HCT116 (cell line): ENCODE measurements at regions not wholly inside any gene's neighbourhood (a gene's known extent, or its start where the extent isn't known, plus 50 kb on each side); places are given as distances from the start of the nearest gene placed in this dataset.

Experiments used
- ATAC-seq: fragments of 200-7000 bp; cut with Tn5 transposase; 2 replicates; pipeline ENCODE4 v1.9.1; 2020; ENCODE audit warnings: mild to moderate bottlenecking, moderate library complexity
- BruUV-seq: library from RNA; stranded (reverse); fragments of 400-500 nt; replicated peaks from 2 replicates; lab custom pipeline; 2021; lab: Mats Ljungman, UMichigan
- CTCF ChIA-PET: fragments of 300-600 bp; sonication (Branson Sonifier 250); formaldehyde crosslinking; loops from one replicate; lab custom pipeline; 2021; ENCODE audit warnings: antibody characterized with exemption; lab: Charles Lee
- POLR2A ChIA-PET: fragments of 300-600, 350-600 bp; sonication (Branson Sonifier 250); formaldehyde crosslinking; loops from one replicate; lab custom pipeline; 2021; ENCODE audit warnings: antibody characterized with exemption; lab: Charles Lee
- RAD21 ChIA-PET, 2 experiments: fragments of 300-600 bp; sonication (Branson Sonifier 250); formaldehyde crosslinking; loops; one replicate each; lab custom pipeline; 2023; ENCODE audit warnings: low total read pairs in 2 of 2; ENCODE audit not compliant: uncharacterized antibody in 2 of 2, unreplicated experiment in 2 of 2, low non-redundant PET in 1 of 2; lab: Charles Lee
- DNase-seq: peaks from one replicate; pipeline ENCODE4 v3.0.0-alpha.2; 2010; ENCODE audit warnings: low read depth, low spot score
- H2AFZ ChIP-seq: fragments of 200-600 bp; shearing (Covaris generic), sonication (generic); 2 replicates; pipeline ENCODE4 v1.6.1; 2017; ENCODE audit warnings: low read depth, mixed run types, mixed read lengths, antibody characterized with exemption, low read length; ENCODE audit not compliant: poor library complexity, severe bottlenecking
- H3K27ac ChIP-seq: 2 replicates; pipeline ENCODE4 v1.5.1; 2012; ENCODE audit warnings: low read depth, low read length
- H3K27me3 ChIP-seq: fragments of 200-600 bp; sonication (generic); 2 replicates; pipeline ENCODE4 v1.6.1; 2016; ENCODE audit warnings: mixed run types, low read length, mixed read lengths; ENCODE audit not compliant: insufficient read depth
- H3K36me3 ChIP-seq, 2 experiments: fragments of 200-500 bp in 1 of 2; fragments of 200-600 bp in 1 of 2; sonication (Bioruptor generic) in 1 of 2; sonication (generic) in 1 of 2; 2 replicates each; pipeline versions ENCODE4 v1.5.1 to v1.6.1; 2014 to 2016; ENCODE audit warnings: low read length in 2 of 2, inconsistent platforms in 1 of 2, mixed read lengths in 1 of 2, mixed run types in 1 of 2; ENCODE audit not compliant: insufficient read depth in 2 of 2, control insufficient read depth in 1 of 2
- H3K4me1 ChIP-seq, 2 experiments: fragments of 200-600 bp in 1 of 2; sonication (generic) in 1 of 2; 2 replicates each; pipeline versions ENCODE4 v1.5.1 to v1.6.1; 2012 to 2017; ENCODE audit warnings: low read length in 2 of 2, inconsistent platforms in 1 of 2, mild to moderate bottlenecking in 1 of 2, mixed read lengths in 1 of 2, mixed run types in 1 of 2, moderate library complexity in 1 of 2; ENCODE audit not compliant: insufficient read depth in 2 of 2, control insufficient read depth in 1 of 2
- H3K4me2 ChIP-seq: fragments of 200-600 bp; sonication (generic); 2 replicates; pipeline ENCODE4 v1.6.1; 2017; ENCODE audit warnings: mixed run types, low read length, mixed read lengths
- H3K4me3 ChIP-seq, 2 experiments: fragments of 200-600 bp in 1 of 2; sonication (generic) in 1 of 2; replicated peaks in 1 of 2; 2 replicates each; pipeline ENCODE4 v1.5.1; 2011 to 2016; ENCODE audit warnings: low read length in 2 of 2, control low read depth in 1 of 2, low read depth in 1 of 2, mild to moderate bottlenecking in 1 of 2, mixed read lengths in 1 of 2, mixed run types in 1 of 2
- H3K79me2 ChIP-seq: fragments of 200-600 bp; sonication (generic); 2 replicates; pipeline ENCODE4 v1.6.1; 2017; ENCODE audit warnings: mild to moderate bottlenecking, mixed run types, low read length, moderate library complexity, mixed read lengths; ENCODE audit not compliant: insufficient read depth
- H3K9ac ChIP-seq: fragments of 200-600 bp; sonication (generic); 2 replicates; pipeline ENCODE4 v1.6.1; 2016; ENCODE audit warnings: low read length, mixed read lengths
- H3K9me2 ChIP-seq: fragments of 200-600 bp; sonication (generic), shearing (Covaris generic); 2 replicates; pipeline ENCODE4 v1.6.1; 2017; ENCODE audit warnings: mixed run types, mild to moderate bottlenecking, moderate library complexity; ENCODE audit not compliant: insufficient read depth
- H3K9me3 ChIP-seq, 2 experiments: fragments of 200-500 bp in 1 of 2; fragments of 200-600 bp in 1 of 2; sonication (Bioruptor generic) in 1 of 2; sonication (generic) in 1 of 2; 2 replicates each; pipeline ENCODE4 v1.6.1; 2014 to 2017; ENCODE audit warnings: low read length in 2 of 2, mixed read lengths in 2 of 2, inconsistent platforms in 1 of 2, low read depth in 1 of 2, mild to moderate bottlenecking in 1 of 2, mixed run types in 1 of 2, moderate library complexity in 1 of 2; ENCODE audit not compliant: control insufficient read depth in 1 of 2, insufficient read depth in 1 of 2
- H4K20me1 ChIP-seq: fragments of 200-600 bp; sonication (generic), shearing (Covaris generic); 2 replicates; pipeline ENCODE4 v1.6.1; 2017; ENCODE audit warnings: mixed run types, mild to moderate bottlenecking, moderate library complexity; ENCODE audit not compliant: insufficient read depth
- CBX3 ChIP-seq: IDR thresholded peaks from 2 replicates; pipeline ENCODE4 v1.6.1; 2012; ENCODE audit warnings: low read depth
- CTCF ChIP-seq, 3 experiments: fragments of 200-600 bp in 1 of 3; sonication (generic) in 1 of 3; IDR thresholded peaks in 2 of 3; conservative IDR thresholded peaks in 1 of 3; 2 replicates each; pipeline ENCODE4 v1.5.1; 2012 to 2017; ENCODE audit warnings: low read depth in 2 of 3, low read length in 2 of 3, antibody characterized with exemption in 1 of 3, borderline replicate concordance in 1 of 3, control low read depth in 1 of 3, mild to moderate bottlenecking in 1 of 3, mixed read lengths in 1 of 3, mixed run types in 1 of 3, moderate library complexity in 1 of 3; ENCODE audit not compliant: insufficient read depth in 1 of 3
- ELF1 ChIP-seq: IDR thresholded peaks from 2 replicates; pipeline ENCODE4 v1.6.1; 2012; ENCODE audit warnings: low read depth, borderline replicate concordance
- EZH2 ChIP-seq: fragments of 200-600 bp; sonication (generic); IDR thresholded peaks from 2 replicates; pipeline ENCODE4 v1.6.1; 2017; ENCODE audit warnings: antibody characterized with exemption, mixed run types
- EZH2phosphoT487 ChIP-seq: fragments of 200-600 bp; IDR thresholded peaks from 2 replicates; pipeline ENCODE4 v1.6.1; 2018; ENCODE audit warnings: antibody characterized with exemption, borderline replicate concordance
- MAX ChIP-seq: IDR thresholded peaks from 2 replicates; pipeline ENCODE4 v1.6.1; 2012
- POLR2A ChIP-seq: IDR thresholded peaks from 2 replicates; pipeline ENCODE4 v1.7.0; 2011; ENCODE audit warnings: borderline replicate concordance; ENCODE audit not compliant: insufficient read depth, insufficient read length; ENCODE audit errors: extremely low read depth
- POLR2AphosphoS5 ChIP-seq: IDR thresholded peaks from 2 replicates; pipeline ENCODE4 v1.6.1; 2011; ENCODE audit warnings: mild to moderate bottlenecking, low read depth, low read length, moderate library complexity
- RAD21 ChIP-seq: IDR thresholded peaks from 2 replicates; pipeline ENCODE4 v1.6.1; 2012; ENCODE audit warnings: low read depth, mild to moderate bottlenecking
- REST ChIP-seq: IDR thresholded peaks from 2 replicates; pipeline ENCODE4 v1.6.1; 2012; ENCODE audit warnings: low read depth
- SRF ChIP-seq: IDR thresholded peaks from 2 replicates; pipeline ENCODE4 v1.6.1; 2012; ENCODE audit warnings: low read depth
- TCF7L2 ChIP-seq: IDR thresholded peaks from 2 replicates; pipeline ENCODE4 v1.7.0; 2011; ENCODE audit warnings: borderline replicate concordance, inconsistent platforms; ENCODE audit not compliant: insufficient read depth, insufficient read length; ENCODE audit errors: extremely low read depth
- YY1 ChIP-seq: IDR thresholded peaks from 2 replicates; pipeline ENCODE4 v1.6.1; 2011; ENCODE audit warnings: low read length, low read depth, moderate library complexity, mild to moderate bottlenecking; ENCODE audit not compliant: insufficient replicate concordance; ENCODE audit errors: extremely low read depth
- ZBTB33 ChIP-seq: IDR thresholded peaks from 2 replicates; pipeline ENCODE4 v1.6.1; 2011; ENCODE audit warnings: mild to moderate bottlenecking, low read length, moderate library complexity; ENCODE audit not compliant: insufficient replicate concordance; ENCODE audit errors: extremely low read depth
- ZNF274 ChIP-seq: fragments of 200-500 bp; sonication (Bioruptor generic); IDR thresholded peaks from 2 replicates; pipeline ENCODE4 v1.6.1; 2014; ENCODE audit warnings: mild to moderate bottlenecking, low read depth, low read length, inconsistent platforms
- intact Hi-C: fragments of 100-400 bp; cut with micrococcal nuclease; formaldehyde crosslinking; loops from 2 replicates; pipeline ENCODE4 v1.10.0; 2022

GRCh38 chr20:12289465-12289864 is 371.8 kb downstream of the BTBD3 start:
- ATAC-seq, result no peak
- ChIA-PET CTCF (no interaction called here), RAD21 (no interaction called here)

GRCh38 chr20:12291386-12291785 is 373.7 kb downstream of the BTBD3 start:
- H3K9me3 ChIP-seq, result peaks cover 0 to 36% of the 10 kb centered on the region in 2 experiments; a peak in 3 of 4 replicates
- no peak overlapping the region for H3K27ac ChIP-seq
- H3K9me2 ChIP-seq, result no peaks in the 10 kb centered on the region
- DNase-seq, result no peak
- RAD21 ChIA-PET, result no interaction called here
- H2AFZ ChIP-seq, result no peak overlapping the region
- POLR2A ChIA-PET, result no interaction called here
- ATAC-seq, result no peak
- H3K27me3 ChIP-seq, result no peaks in the 10 kb centered on the region
- no peak overlapping the region for H3K4me3 ChIP-seq
- no peaks in the 10 kb centered on the region for H4K20me1 ChIP-seq
- no peak overlapping the region for H3K9ac ChIP-seq
- no peaks in the 10 kb centered on the region for H3K4me1 ChIP-seq
- no peaks in the 10 kb centered on the region for H3K36me3 ChIP-seq
- no TSS peak for BruUV-seq
- H3K4me2 ChIP-seq, result no peak overlapping the region
- CTCF ChIA-PET, result no interaction called here
- H3K79me2 ChIP-seq, result no peaks in the 10 kb centered on the region
- intact Hi-C loops, result no loop called here
- TF ChIP-seq RAD21 (no peak), YY1 (no peak), ZBTB33 (no peak), REST (no peak), CTCF (IDR thresholded peaks at IDR 0.05 in 2 of 3, conservative IDR thresholded peaks at IDR 0.05 in 1 of 3; ENCODE audit: borderline replicate concordance in 1 of 3, insufficient read depth in 1 of 3, low read depth in 2 of 3, low read length in 2 of 3) (no peak), ELF1 (no peak), MAX (no peak), CBX3 (no peak), POLR2A (no peak), TCF7L2 (no peak)

More at GRCh38 chr20:12289465-12289864, 371.8 kb downstream of the BTBD3 start:
- no peak overlapping the region for H3K9ac ChIP-seq
- POLR2A ChIA-PET, result no interaction called here
- no peak for TF ChIP-seq CBX3
- no peak for TF ChIP-seq POLR2AphosphoS5
- no peak for TF ChIP-seq SRF
- no peak for TF ChIP-seq ZNF274
- TF ChIP-seq EZH2phosphoT487, result no peak
- no peak for TF ChIP-seq EZH2
- no peak overlapping the region for H3K4me2 ChIP-seq
- H3K4me3 ChIP-seq, result no peak overlapping the region
- DNase-seq, result no peak
- no peak overlapping the region for H2AFZ ChIP-seq
- no peaks in the 10 kb centered on the region for H3K27me3 ChIP-seq
- H3K27ac ChIP-seq, result no peak overlapping the region
- H4K20me1 ChIP-seq, result no peaks in the 10 kb centered on the region
- no peaks in the 10 kb centered on the region for H3K36me3 ChIP-seq
- BruUV-seq, result no TSS peak
- no peaks in the 10 kb centered on the region for H3K79me2 ChIP-seq
- H3K9me2 ChIP-seq, result no peaks in the 10 kb centered on the region
- H3K9me3 ChIP-seq, result peaks cover 0 to 38% of the 10 kb centered on the region in 2 experiments; a peak in 2 of 4 replicates
- no peaks in the 10 kb centered on the region for H3K4me1 ChIP-seq
- intact Hi-C loops, result no loop called here
